LNCaP clone FGC (cell line): ENCODE measurements at regions not wholly inside any gene's neighbourhood (a gene's known extent, or its start where the extent isn't known, plus 50 kb on each side); places are given as distances from the start of the nearest gene placed in this dataset.

Experiments used
- DNase-seq: peaks from one replicate; pipeline ENCODE4 v3.0.0-alpha.2; 2011; ENCODE audit warnings: low read depth
- H3K4me3 ChIP-seq: 2 replicates; pipeline ENCODE4 v1.5.1; 2011; ENCODE audit warnings: mild to moderate bottlenecking, low read depth, low read length, control low read depth
- CTCF ChIP-seq: IDR thresholded peaks from 2 replicates; pipeline ENCODE4 v1.5.1; 2012; ENCODE audit warnings: mild to moderate bottlenecking; ENCODE audit not compliant: control insufficient read depth, insufficient read depth; ENCODE audit errors: extremely low read depth

- no peak for TF ChIP-seq CTCF
- no peak overlapping the region for H3K4me3 ChIP-seq
Observed at GRCh38 chr21:40938078-40938477, 91.1 kb upstream of the DSCAM start.

GRCh38 chr21:40938611-40939010 lies 91.7 kb upstream of the DSCAM start:
- no peak for TF ChIP-seq CTCF
- no peak for DNase-seq
- H3K4me3 ChIP-seq = no peak overlapping the region

More at GRCh38 chr21:40938078-40938477, 91.1 kb upstream of the DSCAM start:
- no peak for DNase-seq

- no peak for TF ChIP-seq CTCF
- H3K4me3 ChIP-seq = no peak overlapping the region
- no peak for DNase-seq
Observed at GRCh38 chr21:40947713-40948112, 100.8 kb upstream of the DSCAM start.

GRCh38 chr21:40950970-40951369 lies 104.0 kb upstream of the DSCAM start:
- TF ChIP-seq CTCF = no peak
- DNase-seq = no peak
- H3K4me3 ChIP-seq = no peak overlapping the region

GRCh38 chr21:40952551-40953323 lies 105.8 kb upstream of the DSCAM start:
- no peak overlapping the region for H3K4me3 ChIP-seq

GRCh38 chr21:40964691-40965090 lies 117.7 kb upstream of the DSCAM start:
- no peak overlapping the region for H3K4me3 ChIP-seq
- TF ChIP-seq CTCF = no peak
- no peak for DNase-seq

More at GRCh38 chr21:40952551-40953323, 105.8 kb upstream of the DSCAM start:
- TF ChIP-seq CTCF = no peak
- no peak for DNase-seq

GRCh38 chr21:40967771-40968170 lies 120.8 kb upstream of the DSCAM start:
- TF ChIP-seq CTCF = no peak
- no peak overlapping the region for H3K4me3 ChIP-seq
- DNase-seq = no peak
